Esophagus squamous epithelium (tissue), 4 donors: ENCODE measurements at regions not wholly inside any gene's neighbourhood (a gene's known extent, or its start where the extent isn't known, plus 50 kb on each side); places are given as distances from the start of the nearest gene placed in this dataset.

Experiments
- POLR2A ChIP-seq, 4 donors: fragments of 450-650 bp; IDR thresholded peaks; one replicate each; pipeline ENCODE4 v1.6.1; 2017; ENCODE audit warnings: antibody characterized with exemption in 4 of 4, mild to moderate bottlenecking in 4 of 4, moderate library complexity in 3 of 4
- TF ChIP-seq, protein P1 (sequence below), 6 experiments: fragments of 450-650 bp in 4 of 6; fragments of 200-600 bp in 2 of 6; sonication (generic) in 2 of 6; IDR thresholded peaks; one replicate each; pipeline ENCODE4 v1.5.1; 2016 to 2019; ENCODE audit warnings: antibody characterized with exemption in 6 of 6, mild to moderate bottlenecking in 4 of 6, moderate library complexity in 4 of 6

DNA sequence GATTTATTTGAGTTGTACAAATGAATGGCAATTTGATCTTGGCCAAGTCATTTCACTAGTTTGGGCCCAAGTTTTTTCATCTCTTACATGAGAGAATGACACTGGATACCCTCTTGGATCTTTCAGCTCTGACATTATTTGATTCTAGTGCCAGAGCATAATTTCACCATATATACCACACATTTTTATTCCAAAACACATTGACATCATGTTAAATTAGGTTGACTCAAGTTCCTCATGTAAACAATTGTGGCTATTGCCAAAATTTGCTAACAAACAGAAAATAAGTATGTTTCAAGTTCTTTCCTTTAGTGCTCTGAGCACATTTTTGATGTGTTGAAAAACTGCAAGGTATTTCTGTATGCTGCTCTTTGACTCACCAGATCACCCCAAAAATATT is 375.8 kb downstream of the ZNF608 start:
- no peak for TF ChIP-seq POLR2A (IDR thresholded peaks at IDR 0.05)
- TF ChIP-seq, protein P1, sequence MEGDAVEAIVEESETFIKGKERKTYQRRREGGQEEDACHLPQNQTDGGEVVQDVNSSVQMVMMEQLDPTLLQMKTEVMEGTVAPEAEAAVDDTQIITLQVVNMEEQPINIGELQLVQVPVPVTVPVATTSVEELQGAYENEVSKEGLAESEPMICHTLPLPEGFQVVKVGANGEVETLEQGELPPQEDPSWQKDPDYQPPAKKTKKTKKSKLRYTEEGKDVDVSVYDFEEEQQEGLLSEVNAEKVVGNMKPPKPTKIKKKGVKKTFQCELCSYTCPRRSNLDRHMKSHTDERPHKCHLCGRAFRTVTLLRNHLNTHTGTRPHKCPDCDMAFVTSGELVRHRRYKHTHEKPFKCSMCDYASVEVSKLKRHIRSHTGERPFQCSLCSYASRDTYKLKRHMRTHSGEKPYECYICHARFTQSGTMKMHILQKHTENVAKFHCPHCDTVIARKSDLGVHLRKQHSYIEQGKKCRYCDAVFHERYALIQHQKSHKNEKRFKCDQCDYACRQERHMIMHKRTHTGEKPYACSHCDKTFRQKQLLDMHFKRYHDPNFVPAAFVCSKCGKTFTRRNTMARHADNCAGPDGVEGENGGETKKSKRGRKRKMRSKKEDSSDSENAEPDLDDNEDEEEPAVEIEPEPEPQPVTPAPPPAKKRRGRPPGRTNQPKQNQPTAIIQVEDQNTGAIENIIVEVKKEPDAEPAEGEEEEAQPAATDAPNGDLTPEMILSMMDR (IDR thresholded peaks at IDR 0.05) = no peak
